Common myeloid progenitor, CD34-positive (primary cell): ENCODE measurements at regions not wholly inside any gene's neighbourhood (a gene's known extent, or its start where the extent isn't known, plus 50 kb on each side); places are given as distances from the start of the nearest gene placed in this dataset.
A peak's percentile ranks its signal among the peaks of the same experiment; 100 is the strongest.

Experiments used
- CTCF ChIA-PET: fragments of 350-600 bp; sonication (Branson Sonifier 250); formaldehyde crosslinking; loops from one replicate; lab custom pipeline; 2021; ENCODE audit warnings: antibody characterized with exemption; lab: Charles Lee
- POLR2A ChIA-PET: fragments of 350-600 bp; sonication (Branson Sonifier 250); formaldehyde crosslinking; loops from one replicate; lab custom pipeline; 2021; ENCODE audit warnings: antibody characterized with exemption; lab: Charles Lee
- DNase-seq, 3 donors: peaks; one replicate each; pipeline versions ENCODE4 v3.0.0 to v3.0.0-alpha.2; 2013
- H3K27ac ChIP-seq, 2 experiments: 1 replicate in 1 of 2; 2 replicates in 1 of 2; pipeline ENCODE4 v1.7.0; 2013; ENCODE audit warnings: inconsistent platforms in 2 of 2, low read length in 2 of 2, mild to moderate bottlenecking in 2 of 2, low read depth in 1 of 2, moderate library complexity in 1 of 2; ENCODE audit not compliant: severe bottlenecking in 2 of 2, insufficient read depth in 1 of 2, poor library complexity in 1 of 2
- H3K27me3 ChIP-seq, 5 experiments: replicated peaks in 2 of 5; 1 replicate in 3 of 5; 2 replicates in 2 of 5; pipeline versions ENCODE4 v1.6.1 to v1.7.0; 2013; ENCODE audit warnings: low read length in 4 of 5, mild to moderate bottlenecking in 2 of 5, moderate library complexity in 2 of 5, inconsistent platforms in 1 of 5; ENCODE audit not compliant: insufficient read depth in 5 of 5, control insufficient read depth in 4 of 5
- H3K36me3 ChIP-seq, 4 experiments: 1 replicate in 2 of 4; 2 replicates in 2 of 4; pipeline versions ENCODE4 v1.6.1 to v1.7.0; 2013; ENCODE audit warnings: low read length in 3 of 4, control low read depth in 1 of 4, mild to moderate bottlenecking in 1 of 4; ENCODE audit not compliant: control insufficient read depth in 4 of 4, insufficient read depth in 4 of 4
- H3K4me1 ChIP-seq, 4 experiments: 1 replicate in 3 of 4; 2 replicates in 1 of 4; pipeline versions ENCODE4 v1.6.1 to v1.7.1; 2013; ENCODE audit warnings: low read length in 3 of 4, mild to moderate bottlenecking in 3 of 4, control low read depth in 1 of 4, inconsistent platforms in 1 of 4, moderate library complexity in 1 of 4; ENCODE audit not compliant: control insufficient read depth in 4 of 4, insufficient read depth in 4 of 4; ENCODE audit errors: control extremely low read depth in 1 of 4
- H3K4me3 ChIP-seq, 7 experiments: 1 replicate in 4 of 7; 2 replicates in 3 of 7; pipeline versions ENCODE4 v1.5.1 to v1.7.0; 2013; ENCODE audit warnings: mild to moderate bottlenecking in 7 of 7, low read length in 6 of 7, moderate library complexity in 6 of 7, inconsistent platforms in 2 of 7, low read depth in 2 of 7, control low read depth in 1 of 7; ENCODE audit not compliant: insufficient read depth in 4 of 7, control insufficient read depth in 1 of 7; ENCODE audit errors: extremely low read depth in 1 of 7
- H3K9me3 ChIP-seq, 5 experiments: 1 replicate in 4 of 5; 2 replicates in 1 of 5; pipeline versions ENCODE4 v1.6.1 to v1.7.1; 2013; ENCODE audit warnings: low read length in 4 of 5, mild to moderate bottlenecking in 2 of 5, inconsistent platforms in 1 of 5, low read depth in 1 of 5, moderate library complexity in 1 of 5; ENCODE audit not compliant: control insufficient read depth in 4 of 5, insufficient read depth in 2 of 5; ENCODE audit errors: control extremely low read depth in 1 of 5
- WGBS: methylation state at CpG from one replicate; pipeline ENCODE4 v1.1.5; 2013; ENCODE audit not compliant: insufficient coverage; 5-methylcytosine and 5-hydroxymethylcytosine counted together

GRCh38 chr5:165624166-165624946, 2118.9 kb downstream of the MAT2B start:
- Histone ChIP-seq H3K27ac (no peak overlapping the region), H3K4me3 (no peak overlapping the region), H3K27me3 (no peaks in the 10 kb centered on the region), H3K4me1 (peaks cover 2 to 14% (median 5%) of the 10 kb centered on the region in 4 experiments), H3K36me3 (no peaks in the 10 kb centered on the region), H3K9me3 (no peaks in the 10 kb centered on the region)
- 56% methylated on average over 7 of the region's 8 CpGs for WGBS
- CTCF ChIA-PET, result no interaction called here
- POLR2A ChIA-PET, result no interaction called here
- DNase-seq, result peak in 1 of 3 donors; percentile 3

- no peaks in the 10 kb centered on the region for H3K27me3 ChIP-seq
- no peak for DNase-seq
- H3K4me3 ChIP-seq, result no peak overlapping the region
- H3K27ac ChIP-seq, result no peak overlapping the region
- H3K4me1 ChIP-seq, result peaks cover 2 to 14% (median 5%) of the 10 kb centered on the region in 4 experiments
- ChIA-PET CTCF (interaction anchor here (1.4 kb wide), 1 partner anchor 9 kb away, joined by 4 read pairs; no protein-coding TSS in a partner anchor), POLR2A (no interaction called here)
- H3K9me3 ChIP-seq, result no peaks in the 10 kb centered on the region
- no peaks in the 10 kb centered on the region for H3K36me3 ChIP-seq
Measured at GRCh38 chr5:165626161-165626560, 2120.7 kb downstream of the MAT2B start.

- no peaks in the 10 kb centered on the region for H3K36me3 ChIP-seq
- POLR2A ChIA-PET, result no interaction called here
- WGBS, result 95% methylated on average over 8 of the region's 8 CpGs
- CTCF ChIA-PET, result no interaction called here
- no peaks in the 10 kb centered on the region for H3K9me3 ChIP-seq
- H3K27ac ChIP-seq, result no peak overlapping the region
- no peaks in the 10 kb centered on the region for H3K27me3 ChIP-seq
- no peak overlapping the region for H3K4me3 ChIP-seq
- no peak for DNase-seq
- H3K4me1 ChIP-seq, result peaks cover 2 to 14% (median 5%) of the 10 kb centered on the region in 4 experiments
Measured at GRCh38 chr5:165627548-165628170, 2122.2 kb downstream of the MAT2B start.

GRCh38 chr5:165630261-165630778, 2124.9 kb downstream of the MAT2B start:
- Histone ChIP-seq H3K27ac (no peak overlapping the region), H3K27me3 (peaks cover 0 to 2% (median 0%) of the 10 kb centered on the region in 5 experiments), H3K4me3 (no peak overlapping the region), H3K36me3 (no peaks in the 10 kb centered on the region), H3K9me3 (no peaks in the 10 kb centered on the region), H3K4me1 (no peaks in the 10 kb centered on the region)
- CTCF ChIA-PET, result interaction anchor here (0.9 to 2.6 kb wide), 4 partner anchors 10 to 204 kb away, joined by 3 to 16 read pairs (median 3); no protein-coding TSS in a partner anchor
- POLR2A ChIA-PET, result no interaction called here
- DNase-seq, result peak; percentile 36 to 66 (median 62)
- WGBS, result 42% methylated on average over 6 of the region's 9 CpGs

- WGBS, result no CpG with 5 or more reads among the region's 1 CpG
- ChIA-PET POLR2A (no interaction called here), CTCF (interaction anchor here (2.6 kb wide), 1 partner anchor 11 kb away, joined by 16 read pairs; no protein-coding TSS in a partner anchor)
- Histone ChIP-seq H3K36me3 (no peaks in the 10 kb centered on the region), H3K9me3 (no peaks in the 10 kb centered on the region), H3K27ac (no peak overlapping the region), H3K27me3 (peaks cover 0 to 2% (median 0%) of the 10 kb centered on the region in 5 experiments), H3K4me1 (no peaks in the 10 kb centered on the region), H3K4me3 (no peak overlapping the region)
- DNase-seq, result no peak
Measured at GRCh38 chr5:165631235-165631634, 2125.8 kb downstream of the MAT2B start.

GRCh38 chr5:165642366-165642765, 2136.9 kb downstream of the MAT2B start:
- Histone ChIP-seq H3K4me1 (no peaks in the 10 kb centered on the region), H3K27ac (no peak overlapping the region), H3K9me3 (no peaks in the 10 kb centered on the region), H3K4me3 (no peak overlapping the region), H3K27me3 (no peaks in the 10 kb centered on the region), H3K36me3 (no peaks in the 10 kb centered on the region)
- no peak for DNase-seq
- 17% methylated on average over 1 of the region's 2 CpGs for whole genome bisulfite sequencing
- ChIA-PET POLR2A (no interaction called here), CTCF (no interaction called here)
